Esophagus muscularis mucosa (tissue), 4 donors: ENCODE measurements at regions not wholly inside any gene's neighbourhood (a gene's known extent, or its start where the extent isn't known, plus 50 kb on each side); places are given as distances from the start of the nearest gene placed in this dataset.
A peak's percentile ranks its signal among the peaks of the same experiment; 100 is the strongest.

Source experiments
- DNase-seq: peaks from one replicate; pipeline ENCODE4 v3.0.0-alpha.2; 2017; ENCODE audit errors: extremely low spot score
- H3K27ac ChIP-seq, 4 donors: fragments of 200-600 bp; sonication (generic); replicated peaks in 1 of 4; 1 replicate in 3 of 4; 2 replicates in 1 of 4; pipeline ENCODE4 v1.5.1; 2016 to 2019; ENCODE audit warnings: mild to moderate bottlenecking in 1 of 4
- H3K27me3 ChIP-seq, 4 donors: fragments of 200-600 bp; sonication (generic); one replicate each; pipeline versions ENCODE4 v1.5.1 to v1.6.0; 2016 to 2019
- H3K36me3 ChIP-seq, 4 donors: fragments of 200-600 bp; sonication (generic); one replicate each; pipeline ENCODE4 v1.5.1; 2016 to 2019
- H3K4me1 ChIP-seq, 4 donors: fragments of 200-600 bp; sonication (generic); one replicate each; pipeline ENCODE4 v1.5.1; 2016 to 2019
- H3K4me3 ChIP-seq, 4 donors: fragments of 200-600 bp; sonication (generic); 1 replicate in 2 of 4; 2 replicates in 2 of 4; pipeline ENCODE4 v1.5.1; 2016 to 2019; ENCODE audit warnings: mild to moderate bottlenecking in 4 of 4, moderate library complexity in 1 of 4
- H3K9me3 ChIP-seq, 4 donors: fragments of 200-600 bp; sonication (generic); 1 replicate in 3 of 4; 2 replicates in 1 of 4; pipeline ENCODE4 v1.5.1; 2016 to 2019
- EP300 ChIP-seq: sonication (generic); formaldehyde crosslinking; IDR thresholded peaks from one replicate; pipeline ENCODE4 v1.6.1; 2017; ENCODE audit warnings: antibody characterized with exemption
- POLR2A ChIP-seq: fragments of 450-650 bp; IDR thresholded peaks from one replicate; pipeline ENCODE4 v1.6.1; 2017; ENCODE audit warnings: antibody characterized with exemption, moderate library complexity, mild to moderate bottlenecking, low read depth
- POLR2AphosphoS5 ChIP-seq, 2 donors: sonication (generic); formaldehyde crosslinking; IDR thresholded peaks; one replicate each; pipeline ENCODE4 v1.6.1; 2017; ENCODE audit warnings: antibody characterized with exemption in 2 of 2
- WGBS: methylation state at CpG from one replicate; pipeline ENCODE4 v1.1.5; 2018; 5-methylcytosine and 5-hydroxymethylcytosine counted together
- intact Hi-C: fragments of 100-400 bp; cut with DNase I; formaldehyde crosslinking; loops from one replicate; pipeline ENCODE4 v1.15.1; 2023
- TF ChIP-seq, protein P1 (sequence below), 3 experiments: fragments of 200-600 bp in 2 of 3; fragments of 450-650 bp in 1 of 3; sonication (generic) in 2 of 3; IDR thresholded peaks; one replicate each; pipeline ENCODE4 v1.5.1; 2017 to 2019; ENCODE audit warnings: antibody characterized with exemption in 3 of 3, mild to moderate bottlenecking in 2 of 3, moderate library complexity in 1 of 3

GRCh38 chr5:173557123-173557903, 59.1 kb downstream of the BOD1 start:
- Histone ChIP-seq H3K4me3 (no peak overlapping the region), H3K9me3 (peaks cover 0 to 12% (median 5%) of the 10 kb centered on the region in 4 donors), H3K27ac (peak overlapping the region in 2 of 4 donors; percentile 28 to 47), H3K4me1 (peaks cover 0 to 45% (median 32%) of the 10 kb centered on the region in 4 donors), H3K27me3 (no peaks in the 10 kb centered on the region), H3K36me3 (no peaks in the 10 kb centered on the region)
- intact Hi-C loops: no loop called here
- no peak for TF ChIP-seq EP300
- TF ChIP-seq POLR2AphosphoS5 (IDR thresholded peaks at IDR 0.05): no peak
- TF ChIP-seq, protein P1, sequence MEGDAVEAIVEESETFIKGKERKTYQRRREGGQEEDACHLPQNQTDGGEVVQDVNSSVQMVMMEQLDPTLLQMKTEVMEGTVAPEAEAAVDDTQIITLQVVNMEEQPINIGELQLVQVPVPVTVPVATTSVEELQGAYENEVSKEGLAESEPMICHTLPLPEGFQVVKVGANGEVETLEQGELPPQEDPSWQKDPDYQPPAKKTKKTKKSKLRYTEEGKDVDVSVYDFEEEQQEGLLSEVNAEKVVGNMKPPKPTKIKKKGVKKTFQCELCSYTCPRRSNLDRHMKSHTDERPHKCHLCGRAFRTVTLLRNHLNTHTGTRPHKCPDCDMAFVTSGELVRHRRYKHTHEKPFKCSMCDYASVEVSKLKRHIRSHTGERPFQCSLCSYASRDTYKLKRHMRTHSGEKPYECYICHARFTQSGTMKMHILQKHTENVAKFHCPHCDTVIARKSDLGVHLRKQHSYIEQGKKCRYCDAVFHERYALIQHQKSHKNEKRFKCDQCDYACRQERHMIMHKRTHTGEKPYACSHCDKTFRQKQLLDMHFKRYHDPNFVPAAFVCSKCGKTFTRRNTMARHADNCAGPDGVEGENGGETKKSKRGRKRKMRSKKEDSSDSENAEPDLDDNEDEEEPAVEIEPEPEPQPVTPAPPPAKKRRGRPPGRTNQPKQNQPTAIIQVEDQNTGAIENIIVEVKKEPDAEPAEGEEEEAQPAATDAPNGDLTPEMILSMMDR (IDR thresholded peaks at IDR 0.05): no peak
- TF ChIP-seq POLR2A: no peak
- WGBS: 41% methylated on average over 12 of the region's 12 CpGs
- no peak for DNase-seq

- Histone ChIP-seq H3K4me1 (peaks cover 0 to 45% (median 32%) of the 10 kb centered on the region in 4 donors), H3K9me3 (peaks cover 0 to 12% (median 4%) of the 10 kb centered on the region in 4 donors), H3K36me3 (no peaks in the 10 kb centered on the region), H3K4me3 (no peak overlapping the region), H3K27ac (no peak overlapping the region), H3K27me3 (no peaks in the 10 kb centered on the region)
- no peak for DNase-seq
- TF ChIP-seq, protein P1 (IDR thresholded peaks at IDR 0.05): no peak
- no peak for TF ChIP-seq POLR2AphosphoS5 (IDR thresholded peaks at IDR 0.05)
- no peak for TF ChIP-seq EP300
- TF ChIP-seq POLR2A: no peak
- WGBS: 89% methylated on average over 8 of the region's 8 CpGs
- intact Hi-C loops: no loop called here
These were observed 60.1 kb downstream of the BOD1 start for GRCh38 chr5:173556142-173557028.

DNA sequence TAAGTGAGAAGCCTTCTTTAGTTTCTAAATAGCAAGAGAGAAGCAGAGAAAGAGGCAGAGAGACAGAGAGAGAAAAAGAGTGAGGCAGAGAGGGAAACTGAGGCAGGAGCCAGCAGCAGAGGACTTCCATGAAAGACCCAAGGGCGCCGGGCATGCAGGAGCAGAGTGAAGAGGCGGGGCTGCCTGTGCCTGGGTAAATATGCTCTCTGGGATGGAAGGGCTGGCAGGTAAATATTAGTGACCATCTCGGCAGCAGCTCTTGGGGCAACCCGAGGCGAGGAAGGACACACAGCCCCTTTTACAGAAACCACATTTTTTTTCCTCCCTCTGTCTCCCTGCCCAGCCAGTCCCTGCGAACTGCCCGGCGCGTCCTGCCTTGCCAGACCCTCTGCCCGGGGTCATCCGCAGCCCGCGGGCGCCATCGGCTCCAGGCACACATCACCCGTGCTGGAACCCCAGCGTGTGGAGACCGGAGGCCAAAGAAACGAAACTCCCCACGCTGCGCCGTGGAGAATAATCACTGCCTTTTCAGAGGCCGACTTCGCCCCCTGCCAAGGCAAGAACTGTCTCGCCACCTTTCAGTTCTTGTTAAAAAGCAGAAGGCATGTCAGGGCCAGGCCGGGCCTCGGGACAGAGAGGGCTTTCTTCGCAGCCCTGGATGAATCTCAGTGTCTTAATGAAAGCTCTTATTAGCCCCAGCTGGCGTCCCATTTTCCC, 61.3 kb downstream of the BOD1 start:
- Histone ChIP-seq H3K36me3 (no peaks in the 10 kb centered on the region), H3K4me3 (peak overlapping the region in 1 of 4 donors; percentile 5), H3K4me1 (peaks cover 0 to 45% (median 32%) of the 10 kb centered on the region in 4 donors), H3K27me3 (no peaks in the 10 kb centered on the region), H3K9me3 (peaks cover 0 to 4% (median 0%) of the 10 kb centered on the region in 4 donors), H3K27ac (peak overlapping the region in 1 of 4 donors; percentile 19)
- TF ChIP-seq, protein P1 (IDR thresholded peaks at IDR 0.05): no peak
- TF ChIP-seq POLR2AphosphoS5 (IDR thresholded peaks at IDR 0.05) (no peak), EP300 (no peak), POLR2A (no peak)
- 82% methylated on average over 18 of the region's 30 CpGs for WGBS
- intact Hi-C loops: no loop called here
- DNase-seq: no peak

GRCh38 chr5:173554038-173554955, 62.2 kb downstream of the BOD1 start:
- Histone ChIP-seq H3K27ac (no peak overlapping the region), H3K4me3 (no peak overlapping the region), H3K9me3 (no peaks in the 10 kb centered on the region), H3K4me1 (peaks cover 0 to 45% (median 32%) of the 10 kb centered on the region in 4 donors), H3K36me3 (no peaks in the 10 kb centered on the region), H3K27me3 (no peaks in the 10 kb centered on the region)
- DNase-seq: no peak
- WGBS: 67% methylated on average over 12 of the region's 12 CpGs
- intact Hi-C loops: no loop called here
- TF ChIP-seq POLR2AphosphoS5 (IDR thresholded peaks at IDR 0.05) (no peak), POLR2A (no peak), EP300 (no peak)
- TF ChIP-seq, protein P1 (IDR thresholded peaks at IDR 0.05): no peak
